H9 (cell line): ENCODE measurements at regions not wholly inside any gene's neighbourhood (a gene's known extent, or its start where the extent isn't known, plus 50 kb on each side); places are given as distances from the start of the nearest gene placed in this dataset.

ENCODE experiments used
- DNase-seq: peaks from one replicate; pipeline ENCODE4 v3.0.0-alpha.2; 2017
- H2AFZ ChIP-seq: one replicate; pipeline ENCODE4 v1.6.1; 2013; ENCODE audit warnings: mild to moderate bottlenecking, low read length, control low read depth, moderate library complexity
- H2AK5ac ChIP-seq: 2 replicates; pipeline ENCODE4 v1.6.1; 2013; ENCODE audit warnings: low read length, control low read depth, mixed read lengths; ENCODE audit not compliant: insufficient read length
- H2BK120ac ChIP-seq: one replicate; pipeline ENCODE4 v1.6.1; 2013; ENCODE audit warnings: low read depth, mild to moderate bottlenecking, low read length, control low read depth, inconsistent platforms; ENCODE audit not compliant: poor library complexity, severe bottlenecking
- H2BK12ac ChIP-seq: 2 replicates; pipeline ENCODE4 v1.6.1; 2013; ENCODE audit warnings: low read length, control low read depth, mixed read lengths, low read depth; ENCODE audit not compliant: insufficient read length
- H2BK15ac ChIP-seq: 2 replicates; pipeline ENCODE4 v1.6.1; 2013; ENCODE audit warnings: low read depth, low read length, control low read depth
- H2BK20ac ChIP-seq: one replicate; pipeline ENCODE4 v1.6.1; 2013; ENCODE audit warnings: low read depth, mild to moderate bottlenecking, low read length, control low read depth, inconsistent platforms; ENCODE audit not compliant: poor library complexity, severe bottlenecking
- H2BK5ac ChIP-seq: 2 replicates; pipeline ENCODE4 v1.6.1; 2013; ENCODE audit warnings: low read length, control low read depth, mixed read lengths; ENCODE audit not compliant: insufficient read length
- H3K14ac ChIP-seq: 2 replicates; pipeline ENCODE4 v1.6.1; 2013; ENCODE audit warnings: low read length, control low read depth; ENCODE audit not compliant: insufficient read depth
- H3K18ac ChIP-seq: 2 replicates; pipeline ENCODE4 v1.6.1; 2013; ENCODE audit warnings: low read depth, mild to moderate bottlenecking, mixed read lengths, low read length, control low read depth; ENCODE audit not compliant: insufficient read length
- H3K23ac ChIP-seq: 2 replicates; pipeline ENCODE4 v1.6.1; 2013; ENCODE audit warnings: low read length, control low read depth, mixed read lengths, low read depth; ENCODE audit not compliant: insufficient read length
- H3K23me2 ChIP-seq: 2 replicates; pipeline ENCODE4 v1.6.1; 2013; ENCODE audit warnings: low read depth, mild to moderate bottlenecking, mixed read lengths, low read length, control low read depth; ENCODE audit not compliant: insufficient read length, poor library complexity, severe bottlenecking
- H3K27ac ChIP-seq: 2 replicates; pipeline ENCODE4 v1.5.1; 2013; ENCODE audit warnings: low read length, control low read depth, mixed read lengths, low read depth; ENCODE audit not compliant: insufficient read length
- H3K27me3 ChIP-seq: 2 replicates; pipeline ENCODE4 v1.6.1; 2013; ENCODE audit warnings: low read length, control low read depth, inconsistent platforms; ENCODE audit not compliant: insufficient read depth
- H3K4ac ChIP-seq: 2 replicates; pipeline ENCODE4 v1.6.1; 2013; ENCODE audit warnings: low read depth, mild to moderate bottlenecking, control low read depth, inconsistent platforms, low read length, moderate library complexity
- H3K4me1 ChIP-seq: 2 replicates; pipeline ENCODE4 v1.6.1; 2013; ENCODE audit warnings: low read length, control low read depth, inconsistent platforms; ENCODE audit not compliant: insufficient read depth
- H3K4me2 ChIP-seq: 2 replicates; pipeline ENCODE4 v1.6.1; 2013; ENCODE audit warnings: low read length, control low read depth, mixed read lengths; ENCODE audit not compliant: insufficient read length, insufficient read depth
- H3K56ac ChIP-seq: 2 replicates; pipeline ENCODE4 v1.6.1; 2013; ENCODE audit warnings: low read depth, mild to moderate bottlenecking, mixed read lengths, low read length, control low read depth; ENCODE audit not compliant: insufficient read length
- H3K79me1 ChIP-seq: 2 replicates; pipeline ENCODE4 v1.6.1; 2013; ENCODE audit warnings: low read depth, mild to moderate bottlenecking, moderate library complexity, low read length, control low read depth, inconsistent platforms; ENCODE audit not compliant: insufficient read depth, poor library complexity, severe bottlenecking
- H3K79me2 ChIP-seq: 2 replicates; pipeline ENCODE4 v1.6.1; 2013; ENCODE audit warnings: low read length, control low read depth, inconsistent platforms; ENCODE audit not compliant: insufficient read depth
- H3K9ac ChIP-seq: 2 replicates; pipeline ENCODE4 v1.6.1; 2013; ENCODE audit warnings: low read length, control low read depth, mixed read lengths; ENCODE audit not compliant: insufficient read length; ENCODE audit errors: extremely low read depth
- H3K9me3 ChIP-seq: one replicate; pipeline ENCODE4 v1.6.1; 2013; ENCODE audit warnings: low read depth, low read length, inconsistent platforms; ENCODE audit not compliant: control insufficient read depth
- H3T11ph ChIP-seq: one replicate; pipeline ENCODE4 v1.6.1; 2013; ENCODE audit warnings: mild to moderate bottlenecking, low read length, control low read depth, inconsistent platforms
- H4K20me1 ChIP-seq: one replicate; pipeline ENCODE4 v1.6.1; 2013; ENCODE audit not compliant: control insufficient read depth, insufficient read length, insufficient read depth
- H4K5ac ChIP-seq: 2 replicates; pipeline ENCODE4 v1.6.1; 2013; ENCODE audit warnings: low read depth, mild to moderate bottlenecking, mixed read lengths, low read length, control low read depth; ENCODE audit not compliant: insufficient read length
- H4K8ac ChIP-seq: replicated peaks from 2 replicates; pipeline ENCODE4 v1.6.1; 2013; ENCODE audit warnings: low read length, control low read depth, mixed read lengths, low read depth; ENCODE audit not compliant: insufficient read length
- H4K91ac ChIP-seq: 2 replicates; pipeline ENCODE4 v1.6.1; 2013; ENCODE audit warnings: low read depth, mild to moderate bottlenecking, moderate library complexity, mixed read lengths, low read length, control low read depth; ENCODE audit not compliant: insufficient read length
- H3K27ac Mint-ChIP-seq, 3 experiments: 2 replicates in 2 of 3; 3 replicates in 1 of 3; pipeline ENCODE4 v1.8.0; 2020 to 2021; ENCODE audit warnings: mixed read lengths in 3 of 3, mild to moderate bottlenecking in 1 of 3, moderate library complexity in 1 of 3
- H3K27me3 Mint-ChIP-seq: 2 replicates; pipeline ENCODE4 v1.8.0; 2021; ENCODE audit warnings: low read depth, mild to moderate bottlenecking, moderate library complexity, mixed read lengths
- H3K36me3 Mint-ChIP-seq, 3 experiments: 2 replicates in 2 of 3; 3 replicates in 1 of 3; pipeline ENCODE4 v1.8.0; 2020 to 2021; ENCODE audit warnings: low read depth in 3 of 3, mixed read lengths in 3 of 3; ENCODE audit not compliant: insufficient read depth in 1 of 3
- H3K4me1 Mint-ChIP-seq, 2 experiments: 2 replicates each; pipeline ENCODE4 v1.8.0; 2020; ENCODE audit warnings: mixed read lengths in 2 of 2
- H3K4me3 Mint-ChIP-seq, 2 experiments: 2 replicates in 1 of 2; 3 replicates in 1 of 2; pipeline ENCODE4 v1.8.0; 2020 to 2021; ENCODE audit warnings: mild to moderate bottlenecking in 2 of 2, mixed read lengths in 2 of 2, moderate library complexity in 1 of 2
- H3K9me3 Mint-ChIP-seq, 2 experiments: 2 replicates in 1 of 2; 3 replicates in 1 of 2; pipeline ENCODE4 v1.8.0; 2020; ENCODE audit warnings: mild to moderate bottlenecking in 2 of 2, mixed read lengths in 2 of 2, moderate library complexity in 1 of 2
- WGBS: extraction: QIAGEN DNeasy Blood & Tissue Kit; methylation state at CpG from one replicate; pipeline ENCODE4 v1.1.7; 2013; ENCODE audit warnings: missing lambda C conversion rate, low lambda C conversion rate, mixed read lengths; ENCODE audit not compliant: insufficient read length; ENCODE audit errors: extremely low coverage; 5-methylcytosine and 5-hydroxymethylcytosine counted together
- TF ChIP-seq, protein P1 (sequence below): fragments of 200-600 bp; sonication (generic); conservative IDR thresholded peaks from 3 replicates; pipeline ENCODE4 v1.8.0; 2021; ENCODE audit warnings: antibody characterized with exemption, mild to moderate bottlenecking

GRCh38 chr2:58919316-58919715 is 678.2 kb upstream of the FANCL start:
- no peak overlapping the region for H3K14ac ChIP-seq
- Mint-ChIP-seq H3K36me3 (no peaks in the 10 kb centered on the region), H3K27me3 (no peaks in the 10 kb centered on the region), H3K4me1 (peaks cover 8 to 10% of the 10 kb centered on the region in 2 experiments), H3K9me3 (no peaks in the 10 kb centered on the region), H3K4me3 (no peak overlapping the region), H3K27ac (no peak overlapping the region)
- no peak overlapping the region for H3K9ac ChIP-seq
- no peaks in the 10 kb centered on the region for H3K23me2 ChIP-seq
- H3K9me3 ChIP-seq, result no peaks in the 10 kb centered on the region
- no peak overlapping the region for H3K56ac ChIP-seq
- no peak overlapping the region for H2BK12ac ChIP-seq
- H2BK5ac ChIP-seq, result no peak overlapping the region
- no peak overlapping the region for H3K4ac ChIP-seq
- H2AFZ ChIP-seq, result no peak overlapping the region
- no peak overlapping the region for H3K27ac ChIP-seq
- no peaks in the 10 kb centered on the region for H3K79me1 ChIP-seq
- H3K27me3 ChIP-seq, result no peaks in the 10 kb centered on the region
- no peak overlapping the region for H2BK20ac ChIP-seq
- no peak overlapping the region for H3K4me2 ChIP-seq
- no peaks in the 10 kb centered on the region for H3K79me2 ChIP-seq
- H3K4me1 ChIP-seq, result peaks cover 5% of the 10 kb centered on the region; the same call in 1 of the 2 replicates
- H4K91ac ChIP-seq, result no peak overlapping the region
- H4K20me1 ChIP-seq, result no peaks in the 10 kb centered on the region
- no peak overlapping the region for H4K5ac ChIP-seq
- no CpG with 5 or more reads among the region's 4 CpGs for WGBS
- TF ChIP-seq, protein P1, sequence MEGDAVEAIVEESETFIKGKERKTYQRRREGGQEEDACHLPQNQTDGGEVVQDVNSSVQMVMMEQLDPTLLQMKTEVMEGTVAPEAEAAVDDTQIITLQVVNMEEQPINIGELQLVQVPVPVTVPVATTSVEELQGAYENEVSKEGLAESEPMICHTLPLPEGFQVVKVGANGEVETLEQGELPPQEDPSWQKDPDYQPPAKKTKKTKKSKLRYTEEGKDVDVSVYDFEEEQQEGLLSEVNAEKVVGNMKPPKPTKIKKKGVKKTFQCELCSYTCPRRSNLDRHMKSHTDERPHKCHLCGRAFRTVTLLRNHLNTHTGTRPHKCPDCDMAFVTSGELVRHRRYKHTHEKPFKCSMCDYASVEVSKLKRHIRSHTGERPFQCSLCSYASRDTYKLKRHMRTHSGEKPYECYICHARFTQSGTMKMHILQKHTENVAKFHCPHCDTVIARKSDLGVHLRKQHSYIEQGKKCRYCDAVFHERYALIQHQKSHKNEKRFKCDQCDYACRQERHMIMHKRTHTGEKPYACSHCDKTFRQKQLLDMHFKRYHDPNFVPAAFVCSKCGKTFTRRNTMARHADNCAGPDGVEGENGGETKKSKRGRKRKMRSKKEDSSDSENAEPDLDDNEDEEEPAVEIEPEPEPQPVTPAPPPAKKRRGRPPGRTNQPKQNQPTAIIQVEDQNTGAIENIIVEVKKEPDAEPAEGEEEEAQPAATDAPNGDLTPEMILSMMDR, result no peak
- no peak for DNase-seq
- H4K8ac ChIP-seq, result no peak overlapping the region
- H3K18ac ChIP-seq, result no peak overlapping the region
- H2AK5ac ChIP-seq, result no peak overlapping the region
- H2BK15ac ChIP-seq, result no peak overlapping the region
- H3K23ac ChIP-seq, result no peak overlapping the region
- no peak overlapping the region for H2BK120ac ChIP-seq
- no peak overlapping the region for H3T11ph ChIP-seq
